NK-92 (cell line): ENCODE measurements at regions not wholly inside any gene's neighbourhood (a gene's known extent, or its start where the extent isn't known, plus 50 kb on each side); places are given as distances from the start of the nearest gene placed in this dataset.

ENCODE experiments used
- DNase-seq: peaks from one replicate; lab custom pipeline; 2025; ENCODE audit not compliant: unreplicated experiment; lab: John Stamatoyannopoulos, UW

DNA sequence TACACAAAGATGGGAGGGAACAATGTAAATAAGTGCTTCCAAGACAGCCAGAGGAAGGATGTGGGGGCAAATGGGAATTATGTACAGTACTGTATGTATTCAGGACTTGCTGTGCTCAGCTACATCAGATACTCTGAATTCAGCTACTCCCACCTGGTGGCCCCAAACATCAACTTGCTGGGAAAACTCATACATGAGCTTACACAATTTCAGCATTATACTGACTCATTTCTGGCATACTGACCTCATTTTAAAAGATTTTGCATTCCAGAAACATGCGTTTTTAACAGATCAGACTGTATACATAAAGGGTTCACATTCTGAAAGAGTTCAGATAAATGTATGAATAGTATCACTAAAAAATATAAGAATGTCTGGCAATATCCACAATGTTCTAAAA lies 59.7 kb downstream of the GPX5 start:
- DNase-seq: no peak

DNA sequence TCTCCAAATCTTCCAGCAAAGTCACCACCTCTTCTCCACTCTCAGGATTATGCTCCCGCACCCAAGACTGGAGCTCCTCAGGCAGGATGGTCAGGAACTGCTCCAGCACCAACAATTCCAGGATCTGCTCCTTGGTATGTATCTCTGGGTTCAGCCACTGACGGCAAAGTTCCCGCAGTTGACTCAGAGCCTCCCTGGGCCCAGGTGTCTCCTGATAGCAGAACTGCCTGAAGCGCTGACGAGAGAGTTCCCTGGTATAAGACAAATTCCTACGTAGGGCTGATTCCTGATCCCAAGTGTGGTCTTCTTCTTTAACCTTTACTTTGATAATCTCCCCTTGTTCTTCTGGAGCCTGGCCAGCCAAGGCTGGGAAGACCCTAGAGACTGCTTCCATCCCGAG lies 60.6 kb downstream of the GPX5 start:
- no peak for DNase-seq

DNA sequence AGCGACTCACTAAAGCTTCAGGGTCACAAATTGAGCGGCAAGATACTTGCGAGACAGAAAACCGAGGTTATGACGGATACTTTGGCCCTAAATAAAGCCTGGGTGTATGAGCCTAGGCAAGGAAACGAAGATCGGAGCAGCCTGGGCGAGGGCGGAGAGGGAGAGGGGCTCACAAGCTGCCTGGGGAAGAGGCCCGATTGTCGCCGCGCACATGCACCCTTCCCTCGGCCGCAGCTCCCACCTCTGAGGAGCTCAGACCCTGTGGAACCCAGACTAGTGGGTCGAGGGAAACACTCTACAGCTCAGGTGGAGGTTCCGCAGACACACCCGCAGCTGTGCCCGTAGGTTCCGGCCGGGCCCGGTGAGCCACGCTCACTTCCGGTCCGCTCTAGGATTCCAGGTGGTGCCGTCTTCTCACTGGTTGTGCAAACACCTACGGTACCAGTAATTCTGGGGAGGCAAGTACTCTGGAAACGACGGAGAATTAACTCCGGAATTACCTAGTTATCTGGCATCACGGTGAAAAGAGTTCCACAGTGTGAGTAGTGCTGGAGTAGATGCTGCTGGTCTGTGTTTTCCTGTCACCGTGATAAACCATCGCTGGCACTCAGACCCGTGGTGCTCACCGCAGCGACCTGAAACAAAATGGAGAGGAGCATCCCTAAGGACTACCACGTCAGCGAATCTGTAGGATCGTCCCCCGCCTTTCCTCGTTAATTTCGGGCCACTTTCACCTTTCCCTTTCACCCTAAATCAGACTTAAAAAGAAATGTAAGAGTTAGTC lies 61.5 kb downstream of the GPX5 start:
- no peak for DNase-seq

GRCh38 chr6:28587746-28588075 lies 62.0 kb downstream of the GPX5 start:
- DNase-seq: no peak

GRCh38 chr6:28588666-28589065 lies 63.0 kb downstream of the GPX5 start:
- DNase-seq: no peak

- no peak for DNase-seq
Measured at GRCh38 chr6:28589234-28589956, 63.7 kb downstream of the GPX5 start.

GRCh38 chr6:28589957-28590349 lies 64.3 kb downstream of the GPX5 start:
- no peak for DNase-seq

DNA sequence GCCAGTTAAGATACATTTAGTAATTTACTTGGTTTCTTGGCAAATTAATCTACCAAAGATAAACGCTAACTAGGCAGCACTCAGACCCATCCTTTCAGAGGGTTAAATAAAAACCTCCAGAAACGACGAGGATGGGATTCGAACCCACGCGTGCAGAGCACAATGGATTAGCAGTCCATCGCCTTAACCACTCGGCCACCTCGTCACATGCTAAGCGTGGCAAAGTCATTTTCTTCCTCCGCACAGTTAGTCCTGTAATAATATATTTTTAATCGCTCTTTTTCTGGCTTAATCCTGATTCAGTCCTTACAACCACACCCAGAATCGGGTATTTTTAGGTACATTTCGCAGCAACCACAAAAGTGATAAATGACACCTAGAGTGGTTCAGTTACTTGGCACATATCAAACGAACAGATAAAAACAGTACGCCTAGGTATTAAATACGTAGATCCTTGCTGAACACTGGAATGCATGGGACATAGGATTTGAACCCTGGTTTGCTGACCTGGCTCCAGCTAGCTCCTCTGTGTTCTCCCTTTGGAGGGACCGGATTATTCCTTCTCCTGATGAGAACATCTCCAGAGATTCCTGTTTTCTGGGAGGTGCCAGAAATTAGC lies 71.6 kb downstream of the GPX5 start:
- no peak for DNase-seq

DNA sequence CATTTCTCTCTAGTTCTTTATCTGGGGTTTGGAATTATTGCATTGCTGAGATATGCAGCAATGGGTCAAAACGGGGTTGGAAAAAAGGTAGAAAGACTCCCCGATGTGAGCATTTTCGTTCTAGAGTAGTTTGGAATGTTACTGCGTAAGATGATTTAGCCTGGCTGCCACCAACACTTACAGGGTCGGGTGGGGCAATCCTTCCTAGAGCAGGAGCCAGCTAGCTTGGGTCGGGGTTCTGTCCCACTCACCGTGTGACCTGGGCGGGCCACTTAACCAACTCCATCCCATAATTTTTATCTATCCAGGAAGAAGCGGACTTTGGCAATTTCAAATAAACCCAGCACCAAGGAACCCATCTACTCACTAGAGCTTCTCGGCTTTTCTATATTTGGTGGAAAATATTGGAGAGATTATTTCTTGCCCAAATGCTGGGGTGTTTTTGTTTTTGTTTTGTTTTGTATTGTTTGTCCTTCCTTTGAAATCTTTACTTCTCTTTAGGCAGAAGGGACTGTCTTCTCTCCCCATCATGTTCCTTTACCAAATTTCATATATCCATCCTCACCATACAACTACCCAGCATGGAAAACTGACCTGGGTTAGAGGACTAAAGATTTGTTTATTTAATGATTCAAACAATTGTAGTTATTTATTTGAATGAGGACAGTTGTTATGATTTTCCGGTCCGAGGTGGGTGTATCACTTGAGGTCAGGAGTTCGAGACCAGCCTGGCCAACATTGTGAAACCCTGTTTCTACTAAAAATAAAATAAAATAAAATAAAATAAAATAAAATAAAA lies 72.4 kb downstream of the GPX5 start:
- DNase-seq: no peak

DNA sequence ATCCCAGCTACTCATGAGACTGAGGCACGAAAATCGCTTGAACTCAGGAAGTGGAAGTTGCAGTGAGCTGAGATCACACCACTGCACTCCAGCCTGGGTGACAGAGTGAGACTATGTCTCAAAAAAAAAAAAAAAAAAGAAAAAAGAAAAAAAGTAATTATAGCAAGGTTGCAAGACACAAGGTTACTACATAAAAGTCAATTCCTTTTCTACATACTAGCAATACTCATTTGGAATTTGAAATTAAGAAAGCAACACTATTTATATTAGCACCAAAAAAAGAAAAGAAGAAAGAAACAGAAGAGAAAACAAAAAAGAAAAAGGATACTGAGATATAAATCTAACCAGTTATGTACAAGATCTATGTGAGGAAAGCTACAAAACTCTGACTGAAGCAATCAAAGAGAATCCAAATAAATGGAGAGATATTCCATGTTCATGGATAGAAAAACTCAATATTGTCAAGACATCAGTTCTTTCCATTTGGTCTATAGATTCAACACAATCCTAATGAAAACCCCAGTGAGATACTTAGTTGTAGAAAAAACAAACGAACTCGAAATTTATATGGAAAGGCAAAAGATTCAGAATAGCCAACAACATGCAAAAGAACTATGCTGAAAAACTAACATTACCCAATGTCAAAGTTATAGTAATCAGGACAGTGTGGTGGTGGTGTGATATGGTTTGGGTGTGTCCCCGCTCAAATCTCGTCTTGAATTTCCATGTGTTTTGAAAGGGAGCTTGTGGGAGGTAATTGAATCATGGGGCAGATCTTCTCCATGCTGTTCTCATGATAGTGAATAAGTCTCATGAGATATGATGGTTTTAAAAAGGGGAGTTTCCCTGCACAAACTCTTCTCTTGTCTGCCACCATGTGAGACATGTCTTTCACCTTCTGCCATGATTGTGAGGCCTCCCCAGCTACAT lies 73.3 kb downstream of the GPX5 start:
- DNase-seq: no peak

GRCh38 chr6:28600245-28600644 lies 74.6 kb downstream of the GPX5 start:
- DNase-seq: no peak

DNA sequence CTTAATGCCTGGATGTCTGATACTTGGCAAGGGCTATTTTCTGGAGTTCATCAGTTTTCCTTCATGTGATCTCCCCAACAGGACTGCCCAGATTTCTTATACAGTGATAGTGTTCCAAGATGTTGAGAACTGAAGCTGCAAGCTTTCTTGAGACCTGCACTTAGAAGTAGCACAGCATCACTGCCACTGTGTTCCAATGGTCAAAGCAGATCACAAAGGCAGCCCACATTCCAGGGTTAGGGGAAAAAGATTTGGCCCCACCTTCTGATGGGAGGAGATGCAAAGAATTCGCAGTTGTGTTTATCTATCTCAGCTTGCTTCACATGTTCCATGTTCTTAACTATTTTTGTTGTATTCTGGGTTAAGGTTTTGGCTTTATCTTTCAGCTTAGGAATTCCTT lies 78.2 kb downstream of the GPX5 start:
- no peak for DNase-seq

DNA sequence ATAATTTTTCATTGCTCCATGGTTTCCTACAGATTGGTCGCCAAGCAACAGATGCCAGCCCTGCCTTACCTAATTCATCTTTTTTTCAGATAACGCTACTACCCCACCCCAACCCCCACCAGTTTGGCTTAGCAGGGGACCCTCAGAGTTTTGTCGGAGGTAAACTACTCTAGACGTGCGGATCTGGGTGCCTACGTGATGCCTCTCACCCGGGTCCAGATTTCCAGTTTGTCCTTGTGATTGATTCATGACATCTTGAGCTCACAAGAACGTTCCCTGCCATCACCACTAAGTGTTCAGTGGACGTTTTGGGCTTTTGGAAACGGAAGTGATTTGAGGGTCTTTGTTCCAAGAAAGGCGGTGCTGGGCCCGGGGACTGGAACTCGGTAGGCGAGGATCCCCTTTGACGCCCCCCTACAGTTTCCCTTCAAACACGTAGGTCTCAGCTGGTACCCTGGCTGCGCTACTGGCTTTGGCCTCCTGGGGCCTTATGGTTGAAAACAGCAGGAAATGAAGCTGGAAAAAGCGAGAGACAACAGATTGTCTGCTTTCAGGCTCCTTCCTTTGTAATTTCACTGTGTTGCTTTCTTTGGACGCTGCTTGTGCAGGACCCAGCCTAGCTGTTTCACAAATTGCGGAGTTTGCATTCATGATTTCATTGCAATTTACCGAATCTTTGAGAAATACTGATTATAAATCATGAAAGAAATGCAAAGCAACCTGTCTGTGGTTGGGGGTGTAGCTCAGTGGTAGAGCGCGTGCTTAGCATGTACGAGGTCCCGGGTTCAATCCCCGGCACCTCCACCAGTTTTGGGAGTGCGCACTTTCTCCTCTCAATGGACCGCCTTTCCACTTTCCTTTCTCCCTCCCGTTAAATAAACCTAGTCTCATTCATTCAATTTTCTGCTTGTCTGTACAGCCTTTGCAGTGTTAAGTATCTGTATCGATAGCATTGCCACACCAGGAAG lies 81.0 kb downstream of the GPX5 start:
- no peak for DNase-seq

- no peak for DNase-seq
Measured at GRCh38 chr6:28607990-28608389, 82.3 kb downstream of the GPX5 start.

DNA sequence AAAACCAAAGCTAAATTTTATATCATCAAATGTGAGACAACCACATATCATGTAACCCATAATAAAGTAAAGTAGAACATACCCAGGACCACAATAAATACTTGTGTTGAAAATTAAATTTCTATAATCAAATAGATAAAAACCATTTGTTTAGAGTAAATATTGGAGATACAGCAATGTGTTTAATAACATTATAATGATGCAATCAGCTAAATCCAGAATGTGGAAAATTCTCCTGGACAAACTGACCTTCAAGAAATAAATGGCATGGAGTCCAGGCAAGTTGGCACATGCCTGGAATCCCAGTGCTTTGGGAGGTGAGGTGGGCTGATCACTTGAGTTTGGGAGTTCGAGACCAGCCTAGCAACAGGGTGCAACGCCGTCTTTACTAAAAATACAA lies 84.0 kb downstream of the GPX5 start:
- no peak for DNase-seq

DNA sequence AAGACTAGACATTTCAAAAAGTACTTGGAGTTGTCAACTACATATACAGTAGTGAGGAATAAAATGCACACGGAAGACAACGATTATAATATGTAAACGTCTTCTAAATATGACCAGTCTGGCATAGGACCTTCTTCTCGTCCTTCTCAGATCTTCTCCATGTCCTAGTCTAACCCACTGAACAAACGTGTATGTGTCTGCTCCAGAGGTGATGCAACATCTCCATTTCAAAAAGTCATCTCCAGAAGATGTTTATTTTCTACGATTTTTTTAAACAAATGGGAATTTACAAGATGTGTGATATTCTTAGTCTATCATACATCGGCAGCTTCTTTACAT lies 89.9 kb downstream of the GPX5 start:
- DNase-seq: no peak

GRCh38 chr6:28615955-28616747 lies 90.5 kb downstream of the GPX5 start:
- no peak for DNase-seq

DNA sequence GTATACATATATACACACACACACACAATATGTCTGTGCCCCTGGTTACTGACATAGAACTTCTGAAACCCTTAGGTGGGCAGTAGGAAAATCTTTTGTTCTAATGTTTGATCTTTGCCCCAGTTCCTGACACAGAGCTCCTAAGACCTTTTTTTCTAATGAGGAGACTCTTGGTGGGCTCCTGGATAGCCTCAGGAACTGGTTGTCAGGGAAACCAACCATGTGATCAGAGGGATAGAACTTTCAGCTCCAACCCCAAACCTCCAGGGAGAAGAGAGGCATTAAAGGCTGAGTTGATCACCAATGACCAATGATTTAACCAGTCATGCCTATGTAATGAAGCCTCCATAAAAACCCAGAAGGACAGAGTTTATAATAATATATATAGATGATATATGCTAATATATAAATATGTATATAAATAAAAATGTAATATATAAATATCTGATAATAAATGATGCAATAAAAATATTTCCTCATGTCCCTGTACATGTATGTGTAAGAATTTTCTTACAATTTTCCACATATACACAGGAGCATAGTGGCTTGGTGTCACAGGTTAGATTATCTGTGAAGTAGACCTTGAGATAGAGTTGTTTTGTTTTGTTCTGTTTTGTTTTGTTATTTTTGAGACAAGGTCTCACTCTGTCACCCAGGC lies 93.3 kb downstream of the GPX5 start:
- DNase-seq: no peak
